Right forelimb (tissue), 1 donor: ENCODE measurements at regions not wholly inside any gene's neighbourhood (a gene's known extent, or its start where the extent isn't known, plus 50 kb on each side); places are given as distances from the start of the nearest gene placed in this dataset.
"Not testable (repeated sequence)": the region's sequence is repeated elsewhere in the genome, so short reads cannot be mapped to it uniquely, and the experiment has no call there.

Source experiments
- DNase-seq: peaks from one replicate; pipeline ENCODE4 v3.0.0-alpha.2; 2018

DNA sequence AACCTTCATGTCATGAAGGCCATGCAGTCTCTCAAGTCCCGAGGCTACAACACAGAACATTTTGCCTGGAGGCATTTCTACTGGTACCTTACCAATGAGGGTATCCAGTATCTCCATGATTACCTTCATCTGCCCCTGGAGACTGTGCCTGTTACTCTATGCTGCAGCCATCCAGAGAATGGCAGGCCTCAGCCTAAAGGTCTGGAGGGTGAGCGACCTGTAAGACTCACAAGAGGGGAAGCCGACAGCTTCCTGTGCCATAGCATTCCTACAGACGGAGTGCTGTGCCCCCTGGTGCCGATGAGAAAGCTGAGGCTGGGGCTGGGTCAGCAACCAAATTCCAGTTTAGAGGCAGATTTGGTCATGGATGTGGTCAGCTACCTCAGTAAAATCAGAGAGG, 51.3 kb upstream of the CADPS start:
- DNase-seq: no peak

DNA sequence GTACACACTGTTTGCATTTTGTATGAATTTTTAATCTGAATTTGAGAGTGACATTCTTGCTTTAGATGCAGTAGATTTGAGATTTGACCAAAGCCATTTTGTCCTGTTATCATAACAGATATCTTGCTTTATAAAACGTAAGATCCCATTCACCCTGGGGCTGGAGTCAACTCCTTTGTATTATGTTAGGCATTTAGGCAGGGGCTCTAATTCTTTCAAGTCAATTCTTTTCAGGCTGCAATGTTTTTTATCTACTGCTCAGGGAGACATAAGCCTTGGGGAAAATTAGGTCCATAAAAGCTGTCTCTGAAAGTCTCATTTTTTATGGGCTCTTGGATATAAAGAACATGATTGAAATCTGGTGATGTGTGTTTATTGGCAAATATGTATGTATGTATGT, 53.0 kb upstream of the CADPS start:
- no peak for DNase-seq

DNA sequence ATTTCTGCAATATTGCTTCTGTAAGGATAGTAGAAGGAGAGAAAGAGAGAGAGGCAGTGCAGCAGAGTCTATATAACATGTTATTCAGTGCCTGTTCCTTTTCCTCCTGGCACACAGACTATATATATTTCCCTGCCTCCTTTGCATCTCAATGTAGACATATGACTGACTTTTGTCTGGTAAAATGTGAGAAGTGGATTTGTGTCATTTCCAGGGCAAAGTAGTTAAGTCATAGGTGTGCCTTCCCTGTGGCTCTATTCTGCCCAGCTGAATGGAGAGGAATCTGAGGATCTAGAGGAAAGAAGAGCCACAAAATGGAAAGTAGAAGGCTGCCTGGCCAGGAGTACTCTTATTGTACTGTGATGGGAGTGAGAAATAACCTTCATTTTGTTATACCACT, 54.6 kb upstream of the CADPS start:
- no peak for DNase-seq

GRCh38 chr3:62935793-62936192, 60.6 kb upstream of the CADPS start:
- no peak for DNase-seq

DNA sequence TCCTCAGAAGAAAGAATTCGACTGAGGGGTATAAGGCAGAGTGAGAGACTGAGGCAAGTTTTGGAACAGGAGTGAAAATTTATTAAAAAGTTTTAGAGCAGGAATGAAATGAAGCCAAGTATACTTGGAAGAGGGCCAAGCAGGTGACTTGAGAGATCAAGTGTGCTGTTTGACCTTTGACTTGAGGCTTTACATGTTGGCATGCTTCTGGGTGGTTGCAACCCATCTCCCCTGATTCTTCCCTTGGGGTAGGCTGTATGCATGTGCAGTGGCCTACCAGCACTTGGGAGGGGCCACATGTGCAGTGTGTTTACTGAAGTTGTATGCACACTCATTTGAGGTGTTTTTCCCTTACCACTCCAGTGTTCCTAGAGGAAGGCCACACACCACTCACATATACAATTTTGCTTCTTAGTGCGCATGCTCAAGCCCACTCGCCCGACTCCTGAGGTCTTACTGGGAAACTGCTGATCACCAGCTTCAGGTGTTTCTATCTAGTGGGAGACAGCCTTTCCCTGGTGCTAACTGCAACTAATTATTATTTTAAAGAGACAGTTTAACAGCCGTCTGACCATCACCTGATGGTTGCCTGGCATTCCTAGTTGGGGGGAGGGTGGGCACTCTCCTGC, 61.5 kb upstream of the CADPS start:
- no peak for DNase-seq

DNA sequence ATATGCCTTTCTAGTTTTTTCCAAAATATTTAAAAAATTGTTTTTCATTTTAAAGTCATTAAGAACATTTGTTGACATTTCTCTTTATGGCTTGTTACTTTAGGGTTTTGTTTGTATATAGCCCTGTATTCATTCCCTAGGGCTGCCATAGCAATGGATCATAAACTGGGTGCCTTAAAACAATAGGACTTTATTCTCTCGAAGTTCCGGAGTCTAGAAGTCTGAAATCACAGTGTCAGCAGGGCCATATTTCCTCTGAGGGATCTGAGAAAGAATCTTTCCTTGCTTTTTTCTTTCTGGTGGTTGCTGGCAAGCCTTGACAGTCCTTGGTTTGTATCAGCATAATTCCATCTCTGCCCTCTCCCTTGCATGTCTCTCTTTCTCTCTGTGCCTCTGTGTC, 63.4 kb upstream of the CADPS start:
- no peak for DNase-seq

GRCh38 chr3:62939707-62940106, 64.5 kb upstream of the CADPS start:
- no peak for DNase-seq

DNA sequence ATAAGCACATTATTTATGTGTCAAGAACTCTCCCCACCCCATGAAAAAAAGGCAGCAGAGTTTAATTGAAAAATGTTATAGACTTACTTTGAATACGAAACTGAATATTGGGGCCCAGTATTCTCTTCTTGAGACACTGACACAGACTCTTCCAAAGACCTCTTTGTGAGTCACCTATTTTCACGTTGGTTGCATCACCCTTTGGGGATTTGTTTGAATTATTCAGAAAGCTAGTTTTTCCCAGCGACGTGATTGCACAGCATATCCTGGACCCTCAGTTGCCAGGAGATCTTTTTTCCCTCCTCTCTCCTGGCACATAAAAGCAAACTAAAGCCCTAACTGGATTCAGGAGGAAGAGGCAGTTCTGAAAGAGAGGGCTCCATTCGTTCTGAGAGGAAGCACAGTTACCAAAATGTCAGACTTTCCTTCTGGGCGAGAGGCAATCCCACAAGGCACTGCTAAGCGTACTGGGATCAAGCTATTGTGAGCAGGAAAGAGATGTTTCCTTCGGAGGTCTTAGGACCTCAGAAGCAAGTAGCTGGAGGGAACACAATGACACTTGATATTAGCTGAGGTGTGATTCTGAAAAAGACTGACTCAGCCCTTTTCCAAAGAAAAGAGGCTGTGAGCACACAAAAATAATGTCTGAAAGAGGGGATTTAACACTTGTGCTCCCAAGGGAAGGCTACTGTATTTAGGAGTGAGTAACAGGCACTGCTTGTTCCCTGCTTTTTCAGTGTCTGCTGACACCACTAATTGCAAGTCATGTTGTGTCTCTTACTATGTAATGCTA, 65.8 kb upstream of the CADPS start:
- no peak for DNase-seq

DNA sequence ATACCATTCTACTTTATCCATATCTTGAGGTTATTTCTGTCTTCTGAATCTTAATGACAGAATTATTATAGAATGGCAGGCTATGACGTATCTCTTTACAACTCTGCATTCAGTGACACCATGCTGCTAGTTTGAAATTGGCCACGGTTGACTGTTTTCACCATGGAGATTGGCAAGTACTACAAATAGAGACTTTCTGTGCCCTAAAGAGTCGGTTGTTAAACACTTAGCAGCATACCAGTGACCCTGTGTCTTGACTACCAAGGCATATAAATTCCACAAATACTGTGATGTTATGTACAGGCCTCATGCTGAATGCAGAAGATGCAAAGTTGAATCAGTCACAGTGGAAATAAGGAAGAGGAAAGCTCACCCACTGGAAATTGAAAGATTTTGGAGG, 67.0 kb upstream of the CADPS start:
- no peak for DNase-seq

GRCh38 chr3:62942764-62943163, 67.5 kb upstream of the CADPS start:
- DNase-seq: no peak

GRCh38 chr3:62948921-62949320, 73.7 kb upstream of the CADPS start:
- no peak for DNase-seq

DNA sequence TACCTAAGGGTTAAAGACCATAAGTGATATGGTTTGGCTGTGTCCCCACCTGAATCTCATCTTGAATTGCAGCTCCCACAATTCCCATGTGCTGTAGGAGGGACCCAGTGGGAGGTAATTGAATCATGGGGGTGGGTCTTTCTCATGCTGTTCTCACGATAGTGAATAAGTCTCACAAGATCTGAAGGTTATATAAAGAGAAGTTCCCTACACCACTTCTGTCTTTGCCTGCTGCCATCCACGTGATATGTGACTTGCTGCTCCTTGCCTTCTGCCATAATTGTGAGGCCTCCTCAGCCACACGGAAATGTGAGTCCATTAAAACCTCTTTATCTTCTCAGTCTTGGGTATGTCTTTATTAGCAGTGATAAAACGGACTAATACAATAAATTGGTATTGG, 75.0 kb upstream of the CADPS start:
- DNase-seq: no peak

- no peak for DNase-seq
Observed at GRCh38 chr3:62951037-62951613, 75.9 kb upstream of the CADPS start.

- not testable (repeated sequence) for DNase-seq
Observed at GRCh38 chr3:62951880-62952279, 76.7 kb upstream of the CADPS start.

- no peak for DNase-seq
Observed at GRCh38 chr3:62954580-62954979, 79.4 kb upstream of the CADPS start.

DNA sequence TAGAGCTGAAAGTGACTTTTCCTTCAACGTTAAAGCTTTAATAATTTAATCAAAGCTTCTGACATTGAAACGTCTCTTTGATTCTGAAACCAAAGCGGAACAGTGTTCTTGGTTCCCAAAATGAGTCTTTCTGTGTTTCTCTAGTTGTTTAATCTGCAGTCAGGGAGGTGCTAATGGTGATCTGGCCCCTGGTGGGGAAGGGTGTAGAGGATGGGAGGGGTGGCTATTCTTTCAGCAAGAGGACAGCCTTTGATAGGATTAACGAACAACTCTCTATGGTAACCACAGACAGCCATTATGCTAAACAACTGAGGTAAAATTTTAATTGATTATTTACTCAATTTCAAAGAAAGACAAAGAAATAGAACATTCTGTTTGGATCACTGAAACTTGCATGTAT, 79.9 kb upstream of the CADPS start:
- DNase-seq: no peak

DNA sequence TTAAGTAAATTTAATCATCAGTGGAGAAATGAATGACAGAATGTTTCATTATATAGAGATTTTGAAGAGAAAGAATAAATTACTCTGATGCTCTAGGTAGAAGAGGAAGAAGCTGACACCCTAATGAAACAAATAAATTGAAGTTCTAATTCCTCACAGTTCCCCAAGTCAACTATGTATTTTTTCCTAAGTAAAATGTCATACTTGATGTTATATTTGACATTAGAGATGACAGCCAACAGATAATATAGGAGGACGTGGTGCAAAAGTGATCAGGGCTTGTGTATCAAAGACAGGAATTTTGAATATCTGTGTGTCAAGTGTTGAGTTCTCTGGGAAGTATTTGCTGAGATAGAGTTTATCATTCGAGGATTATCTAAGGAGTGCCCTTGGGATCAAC, 81.2 kb upstream of the CADPS start:
- no peak for DNase-seq

GRCh38 chr3:62961874-62962556, 86.8 kb upstream of the CADPS start:
- no peak for DNase-seq

GRCh38 chr3:62962714-62963113, 87.5 kb upstream of the CADPS start:
- no peak for DNase-seq

- DNase-seq: no peak
Observed at GRCh38 chr3:62965311-62965710, 90.1 kb upstream of the CADPS start.

DNA sequence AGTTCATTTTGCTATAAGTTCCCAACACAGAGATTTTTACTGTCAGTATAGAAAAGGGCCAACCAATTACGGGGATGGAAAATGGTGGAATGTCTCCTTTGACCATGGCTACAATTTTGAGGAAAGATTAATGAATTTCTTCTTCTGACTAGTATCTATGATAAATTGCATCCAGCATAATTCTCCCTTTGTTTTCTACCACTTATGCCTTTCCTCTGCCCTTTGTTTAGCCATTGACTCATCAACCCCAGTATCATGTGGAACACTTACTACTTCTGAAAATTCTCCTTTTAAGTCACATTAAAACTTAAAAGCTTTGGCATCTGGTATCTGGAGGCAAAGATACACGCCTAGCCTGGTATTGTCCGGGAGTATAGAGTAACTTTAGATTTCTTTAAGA, 92.9 kb upstream of the CADPS start:
- no peak for DNase-seq

GRCh38 chr3:62970648-62971047, 95.4 kb upstream of the CADPS start:
- no peak for DNase-seq

DNA sequence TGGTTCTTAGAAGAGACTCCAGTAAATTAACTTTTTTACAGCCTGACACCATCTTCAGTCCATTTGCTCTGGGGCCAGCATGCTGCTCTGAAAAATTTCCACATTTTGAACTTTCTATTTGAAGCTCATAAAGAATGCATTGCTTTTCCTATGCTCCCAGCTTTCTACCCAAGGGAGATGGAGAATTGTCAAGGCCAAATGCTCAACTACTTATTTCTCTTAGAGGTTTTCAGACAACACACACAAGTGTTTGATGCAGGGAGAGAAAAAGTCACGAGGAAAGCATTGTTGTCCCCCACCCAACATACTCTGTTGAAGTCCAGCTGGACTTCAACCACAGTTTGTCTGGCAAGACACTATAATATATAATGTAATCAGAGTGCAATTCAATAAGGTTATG, 100.3 kb upstream of the CADPS start:
- DNase-seq: no peak

- no peak for DNase-seq
Observed at GRCh38 chr3:62981962-62982361, 106.7 kb upstream of the CADPS start.
